RWPE2 (cell line): ENCODE measurements at regions not wholly inside any gene's neighbourhood (a gene's known extent, or its start where the extent isn't known, plus 50 kb on each side); places are given as distances from the start of the nearest gene placed in this dataset.
"Not testable (repeated sequence)": the region's sequence is repeated elsewhere in the genome, so short reads cannot be mapped to it uniquely, and the experiment has no call there.

ENCODE experiments used
- ATAC-seq: fragments of 200-7000 bp; cut with Tn5 transposase; 3 replicates; pipeline ENCODE4 v1.9.1; 2021; ENCODE audit warnings: low read depth
- DNase-seq: peaks from one replicate; pipeline ENCODE4 v3.0.0-alpha.2; 2020; ENCODE audit warnings: low spot score
- H3K27ac ChIP-seq: fragments of 450-650 bp; 2 replicates; pipeline ENCODE4 v1.5.1; 2017; ENCODE audit warnings: mild to moderate bottlenecking; ENCODE audit not compliant: poor library complexity, severe bottlenecking
- H3K27me3 ChIP-seq: fragments of 250-450 bp; sonication (Bioruptor Pico); 2 replicates; pipeline ENCODE4 v1.5.1; 2021; ENCODE audit warnings: mild to moderate bottlenecking, moderate library complexity; ENCODE audit not compliant: insufficient read depth, poor library complexity, severe bottlenecking
- H3K36me3 ChIP-seq: fragments of 250-450 bp; sonication (Bioruptor Pico); 2 replicates; pipeline ENCODE4 v1.5.1; 2020; ENCODE audit warnings: low read depth, mild to moderate bottlenecking, moderate library complexity
- H3K4me1 ChIP-seq: fragments of 250-450 bp; sonication (Bioruptor Pico); 2 replicates; pipeline ENCODE4 v1.5.1; 2021; ENCODE audit warnings: mild to moderate bottlenecking, moderate library complexity; ENCODE audit not compliant: insufficient read depth, poor library complexity, severe bottlenecking
- H3K4me3 ChIP-seq: fragments of 250-450 bp; sonication (Bioruptor Pico); 2 replicates; pipeline ENCODE4 v1.5.1; 2021; ENCODE audit warnings: mild to moderate bottlenecking, moderate library complexity; ENCODE audit not compliant: severe bottlenecking
- H3K9me3 ChIP-seq: fragments of 250-450 bp; sonication (Bioruptor Pico); 2 replicates; pipeline ENCODE4 v1.5.1; 2021; ENCODE audit warnings: mild to moderate bottlenecking, moderate library complexity; ENCODE audit not compliant: severe bottlenecking
- CTCF ChIP-seq: fragments of 450-650 bp; IDR thresholded peaks from one replicate; pipeline ENCODE4 v1.5.1; 2017; ENCODE audit warnings: mild to moderate bottlenecking, moderate library complexity; ENCODE audit not compliant: poor library complexity, severe bottlenecking

GRCh38 chr4:124065422-124065821 is 647.1 kb downstream of the ANKRD50 start:
- no peak for TF ChIP-seq CTCF
- Histone ChIP-seq H3K4me1 (peaks cover 9% of the 10 kb centered on the region), H3K9me3 (no peaks in the 10 kb centered on the region), H3K36me3 (0 out of 2 replicates have a peak, but pooled peaks cover 3% of the 10 kb centered on the region), H3K4me3 (no peak overlapping the region), H3K27me3 (no peaks in the 10 kb centered on the region), H3K27ac (no peak overlapping the region)
- ATAC-seq = no peak
- DNase-seq = no peak

GRCh38 chr4:124065936-124066335 is 646.6 kb downstream of the ANKRD50 start:
- H3K27me3 ChIP-seq = no peaks in the 10 kb centered on the region
- ATAC-seq (no peak), DNase-seq (no peak)
- H3K4me3 ChIP-seq = no peak overlapping the region
- no peak overlapping the region for H3K27ac ChIP-seq
- peaks cover 3% of the 10 kb centered on the region for H3K9me3 ChIP-seq
- H3K36me3 ChIP-seq = 0 out of 2 replicates have a peak, but pooled peaks cover 3% of the 10 kb centered on the region
- peaks cover 3% of the 10 kb centered on the region for H3K4me1 ChIP-seq
- no peak for TF ChIP-seq CTCF

GRCh38 chr4:124066595-124066994 is 645.9 kb downstream of the ANKRD50 start:
- Histone ChIP-seq H3K9me3 (peaks cover 7% of the 10 kb centered on the region), H3K27ac (no peak overlapping the region), H3K4me3 (no peak overlapping the region), H3K27me3 (no peaks in the 10 kb centered on the region), H3K4me1 (no peaks in the 10 kb centered on the region), H3K36me3 (0 out of 2 replicates have a peak, but pooled peaks cover 3% of the 10 kb centered on the region)
- no peak for TF ChIP-seq CTCF
- ATAC-seq (no peak), DNase-seq (no peak)

- ATAC-seq = no peak
- 0 out of 2 replicates have a peak, but pooled peaks cover 3% of the 10 kb centered on the region for H3K36me3 ChIP-seq
- no peak overlapping the region for H3K27ac ChIP-seq
- H3K9me3 ChIP-seq = peaks cover 7% of the 10 kb centered on the region
- no peaks in the 10 kb centered on the region for H3K4me1 ChIP-seq
- no peak overlapping the region for H3K4me3 ChIP-seq
- no peak for TF ChIP-seq CTCF
- DNase-seq = no peak
- no peaks in the 10 kb centered on the region for H3K27me3 ChIP-seq
Observed at GRCh38 chr4:124067046-124067445, 645.5 kb downstream of the ANKRD50 start.

- ATAC-seq (no peak), DNase-seq (no peak)
- Histone ChIP-seq H3K36me3 (0 out of 2 replicates have a peak, but pooled peaks cover 3% of the 10 kb centered on the region), H3K4me3 (no peak overlapping the region), H3K27ac (no peak overlapping the region), H3K4me1 (no peaks in the 10 kb centered on the region), H3K27me3 (no peaks in the 10 kb centered on the region), H3K9me3 (peaks cover 7% of the 10 kb centered on the region)
- TF ChIP-seq CTCF = no peak
Observed at GRCh38 chr4:124070688-124071484, 641.6 kb downstream of the ANKRD50 start.

- not testable (repeated sequence) for ATAC-seq, H3K36me3 ChIP-seq, H3K9me3 ChIP-seq, H3K4me1 ChIP-seq, H3K27me3 ChIP-seq, H3K4me3 ChIP-seq, DNase-seq, H3K27ac ChIP-seq
Observed at GRCh38 chr4:124075276-124075675, 637.3 kb downstream of the ANKRD50 start.
